Gastrocnemius medialis (tissue), 4 donors: ENCODE measurements at regions not wholly inside any gene's neighbourhood (a gene's known extent, or its start where the extent isn't known, plus 50 kb on each side); places are given as distances from the start of the nearest gene placed in this dataset.
"Not testable (repeated sequence)": the region's sequence is repeated elsewhere in the genome, so short reads cannot be mapped to it uniquely, and the experiment has no call there.

Experiments
- ATAC-seq, 2 donors: fragments of 150-250 bp; one replicate each; pipeline ENCODE4 v1.9.1; 2016
- DNase-seq, 2 donors: peaks; one replicate each; pipeline ENCODE4 v3.0.0-alpha.2; 2019
- H3K27ac ChIP-seq, 4 donors: fragments of 200-600 bp; sonication (generic); 1 replicate in 1 of 4; 2 replicates in 3 of 4; pipeline ENCODE4 v1.5.1; 2016 to 2018; ENCODE audit warnings: mild to moderate bottlenecking in 2 of 4, moderate library complexity in 1 of 4
- H3K27me3 ChIP-seq, 3 donors: fragments of 200-600 bp; sonication (generic) in 2 of 3; 1 replicate in 1 of 3; 2 replicates in 2 of 3; pipeline versions ENCODE4 v1.5.1 to v1.6.0; 2016 to 2019; ENCODE audit warnings: mild to moderate bottlenecking in 1 of 3, moderate library complexity in 1 of 3
- H3K36me3 ChIP-seq, 2 donors: fragments of 200-600 bp; sonication (generic) in 1 of 2; one replicate each; pipeline ENCODE4 v1.5.1; 2017 to 2018
- H3K4me1 ChIP-seq, 2 donors: fragments of 200-600 bp; sonication (generic) in 1 of 2; one replicate each; pipeline ENCODE4 v1.5.1; 2016 to 2017; ENCODE audit warnings: mild to moderate bottlenecking in 2 of 2
- H3K4me3 ChIP-seq, 4 donors: fragments of 200-600 bp; sonication (generic) in 3 of 4; 1 replicate in 1 of 4; 2 replicates in 3 of 4; pipeline ENCODE4 v1.5.1; 2016 to 2019; ENCODE audit warnings: mild to moderate bottlenecking in 2 of 4
- H3K9me3 ChIP-seq, 3 donors: fragments of 200-600 bp; sonication (generic) in 2 of 3; 1 replicate in 1 of 3; 2 replicates in 2 of 3; pipeline ENCODE4 v1.5.1; 2016 to 2019
- POLR2A ChIP-seq, 2 donors: fragments of 450-650 bp; IDR thresholded peaks; one replicate each; pipeline ENCODE4 v1.6.1; 2017; ENCODE audit warnings: antibody characterized with exemption in 2 of 2, mild to moderate bottlenecking in 2 of 2, moderate library complexity in 2 of 2
- in situ Hi-C, 4 donors: fragments of 200-750 bp; cut with MboI; loops; one replicate each; pipeline versions ENCODE4 v1.15.0 to v1.8.0; 2017; ENCODE audit warnings: low sequenced_read_pairs in 4 of 4
- intact Hi-C: fragments of 100-400 bp; cut with DNase I; formaldehyde crosslinking; loops from one replicate; pipeline ENCODE4 v1.15.1; 2023; ENCODE audit warnings: low total_unique reads
- TF ChIP-seq, protein P1 (sequence below), 5 experiments: fragments of 450-650 bp in 3 of 5; fragments of 200-600 bp in 2 of 5; sonication (generic) in 2 of 5; IDR thresholded peaks in 4 of 5; conservative IDR thresholded peaks in 1 of 5; 1 replicate in 4 of 5; 2 replicates in 1 of 5; pipeline ENCODE4 v1.5.1; 2016 to 2019; ENCODE audit warnings: antibody characterized with exemption in 5 of 5, mild to moderate bottlenecking in 3 of 5, moderate library complexity in 3 of 5

DNA sequence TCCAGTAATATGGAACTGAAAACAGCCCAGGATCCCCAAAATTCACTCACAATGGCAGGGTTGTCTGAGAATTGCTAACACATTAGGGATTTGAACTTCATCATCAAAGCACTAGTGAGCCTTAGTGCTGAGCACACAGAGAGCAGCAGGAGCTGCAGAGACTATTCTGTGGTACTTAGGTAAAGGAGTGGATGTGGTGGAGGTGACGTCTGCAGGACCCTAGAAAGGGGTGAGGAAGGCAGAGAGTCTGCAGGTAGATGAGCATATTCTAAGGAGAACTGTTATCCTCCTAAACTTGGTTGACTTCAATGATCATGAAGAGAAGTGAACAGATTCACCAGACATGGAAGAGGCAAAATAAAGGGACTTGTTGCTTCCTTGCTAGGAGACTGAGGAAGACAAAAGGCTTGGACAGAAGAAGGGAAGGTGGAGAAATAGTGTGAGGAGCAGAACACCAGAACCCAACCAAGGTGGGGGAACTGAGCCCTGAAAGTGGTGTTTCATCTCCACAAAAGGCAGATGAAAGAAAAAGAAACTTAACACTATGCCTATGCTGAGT is 1164.0 kb downstream of the TMEM121 start:
- no peak for DNase-seq
- no peak overlapping the region for H3K27ac ChIP-seq
- no peaks in the 10 kb centered on the region for H3K9me3 ChIP-seq
- H3K36me3 ChIP-seq = no peaks in the 10 kb centered on the region
- H3K4me1 ChIP-seq = no peaks in the 10 kb centered on the region
- no peak overlapping the region for H3K4me3 ChIP-seq
- ATAC-seq = no peak
- no peaks in the 10 kb centered on the region for H3K27me3 ChIP-seq
- in situ Hi-C loops (no loop called here), intact Hi-C loops (no loop called here)
- no peak for TF ChIP-seq POLR2A (IDR thresholded peaks at IDR 0.05)
- TF ChIP-seq, protein P1, sequence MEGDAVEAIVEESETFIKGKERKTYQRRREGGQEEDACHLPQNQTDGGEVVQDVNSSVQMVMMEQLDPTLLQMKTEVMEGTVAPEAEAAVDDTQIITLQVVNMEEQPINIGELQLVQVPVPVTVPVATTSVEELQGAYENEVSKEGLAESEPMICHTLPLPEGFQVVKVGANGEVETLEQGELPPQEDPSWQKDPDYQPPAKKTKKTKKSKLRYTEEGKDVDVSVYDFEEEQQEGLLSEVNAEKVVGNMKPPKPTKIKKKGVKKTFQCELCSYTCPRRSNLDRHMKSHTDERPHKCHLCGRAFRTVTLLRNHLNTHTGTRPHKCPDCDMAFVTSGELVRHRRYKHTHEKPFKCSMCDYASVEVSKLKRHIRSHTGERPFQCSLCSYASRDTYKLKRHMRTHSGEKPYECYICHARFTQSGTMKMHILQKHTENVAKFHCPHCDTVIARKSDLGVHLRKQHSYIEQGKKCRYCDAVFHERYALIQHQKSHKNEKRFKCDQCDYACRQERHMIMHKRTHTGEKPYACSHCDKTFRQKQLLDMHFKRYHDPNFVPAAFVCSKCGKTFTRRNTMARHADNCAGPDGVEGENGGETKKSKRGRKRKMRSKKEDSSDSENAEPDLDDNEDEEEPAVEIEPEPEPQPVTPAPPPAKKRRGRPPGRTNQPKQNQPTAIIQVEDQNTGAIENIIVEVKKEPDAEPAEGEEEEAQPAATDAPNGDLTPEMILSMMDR (IDR thresholded peaks at IDR 0.05 in 4 of 5, conservative IDR thresholded peaks at IDR 0.05 in 1 of 5) = no peak

DNA sequence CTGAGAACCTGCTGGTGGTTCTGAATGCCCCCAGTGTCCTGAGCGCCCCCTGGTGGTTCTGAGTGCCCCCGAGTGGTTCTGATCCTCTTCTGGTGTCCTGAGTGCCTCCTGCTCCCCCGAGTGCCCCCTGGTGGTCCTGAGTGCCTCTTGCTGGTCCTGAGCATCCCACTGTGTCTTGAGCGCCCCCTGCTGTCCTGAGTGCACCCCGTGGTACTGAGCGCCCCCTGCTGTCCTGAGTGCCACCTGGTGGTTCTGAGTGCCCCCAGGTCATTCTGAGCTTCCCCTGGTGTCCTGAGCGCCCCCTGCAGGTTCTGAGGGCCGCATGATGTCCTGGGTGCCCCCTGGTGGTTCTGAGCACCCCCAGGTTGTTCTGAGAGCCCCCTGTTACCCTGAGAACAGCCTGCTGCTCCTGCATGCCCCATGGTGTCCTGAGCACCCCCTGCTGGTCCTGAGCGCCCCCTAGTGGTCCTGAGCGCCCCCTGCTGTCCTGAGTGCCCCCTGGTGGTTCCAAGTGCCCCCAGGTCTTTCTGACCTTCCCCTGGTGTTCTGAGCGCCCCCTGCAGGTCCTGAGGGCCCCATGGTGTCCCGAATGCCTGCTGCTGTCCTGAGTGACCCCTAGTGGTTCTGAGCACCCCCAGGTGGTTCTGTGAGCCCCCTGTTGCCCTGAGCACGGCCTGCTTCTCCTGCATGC is 1165.4 kb downstream of the TMEM121 start:
- H3K4me3 ChIP-seq = no peak overlapping the region
- intact Hi-C loops = no loop called here

DNA sequence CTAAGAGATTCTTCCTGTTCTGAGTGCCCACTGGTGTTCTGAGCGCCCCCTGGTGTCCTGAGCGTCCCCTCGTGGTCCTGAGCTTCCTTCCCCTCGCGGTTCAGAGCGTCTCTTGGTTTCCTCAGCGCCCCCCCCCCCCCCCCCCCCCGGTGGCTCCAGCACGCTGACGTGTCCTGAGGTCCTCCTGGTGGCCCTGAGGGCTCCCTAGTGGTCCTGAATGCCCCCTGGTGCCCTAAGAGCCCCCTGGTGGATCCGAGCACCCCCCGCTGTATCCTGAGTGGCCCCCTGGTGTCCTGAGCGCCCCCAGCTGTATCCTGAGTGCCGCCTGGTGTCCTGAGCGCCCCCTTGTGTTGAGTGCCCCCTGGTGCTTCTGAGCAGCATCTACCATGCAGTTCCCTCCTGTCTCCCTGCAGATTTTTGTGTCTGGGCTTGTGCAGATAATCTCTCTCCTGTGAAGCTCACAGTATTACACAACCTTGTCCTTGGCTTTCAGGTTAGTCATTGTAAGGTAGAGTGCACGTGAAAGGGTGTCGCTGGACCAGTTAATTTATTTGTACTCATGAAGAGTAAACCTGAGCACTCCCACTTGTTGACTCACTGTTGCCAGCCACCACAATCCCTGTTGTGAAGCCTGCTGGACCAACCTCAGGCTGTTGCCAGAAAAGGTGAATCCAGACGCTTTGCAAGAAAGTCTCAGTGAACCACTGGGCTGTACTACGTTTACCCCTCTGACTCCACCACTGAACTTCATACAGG is 1168.4 kb downstream of the TMEM121 start:
- ATAC-seq (no peak), DNase-seq (no peak)
- Histone ChIP-seq H3K4me3 (no peak overlapping the region), H3K9me3 (no peaks in the 10 kb centered on the region), H3K27me3 (no peaks in the 10 kb centered on the region), H3K4me1 (no peaks in the 10 kb centered on the region), H3K27ac (no peak overlapping the region), H3K36me3 (no peaks in the 10 kb centered on the region)
- in situ Hi-C loops = no loop called here
- TF ChIP-seq, protein P1 (IDR thresholded peaks at IDR 0.05 in 4 of 5, conservative IDR thresholded peaks at IDR 0.05 in 1 of 5) = no peak
- TF ChIP-seq POLR2A (IDR thresholded peaks at IDR 0.05) = no peak
- intact Hi-C loops = no loop called here

More for the DNA sequence above, 1165.4 kb downstream of the TMEM121 start:
- Histone ChIP-seq H3K4me1 (no peaks in the 10 kb centered on the region), H3K9me3 (no peaks in the 10 kb centered on the region), H3K27me3 (no peaks in the 10 kb centered on the region), H3K27ac (no peak overlapping the region), H3K36me3 (no peaks in the 10 kb centered on the region)
- ATAC-seq = no peak
- no peak for TF ChIP-seq POLR2A (IDR thresholded peaks at IDR 0.05)
- TF ChIP-seq, protein P1 (IDR thresholded peaks at IDR 0.05 in 4 of 5, conservative IDR thresholded peaks at IDR 0.05 in 1 of 5) = no peak
- DNase-seq = no peak
- in situ Hi-C loops = no loop called here

DNA sequence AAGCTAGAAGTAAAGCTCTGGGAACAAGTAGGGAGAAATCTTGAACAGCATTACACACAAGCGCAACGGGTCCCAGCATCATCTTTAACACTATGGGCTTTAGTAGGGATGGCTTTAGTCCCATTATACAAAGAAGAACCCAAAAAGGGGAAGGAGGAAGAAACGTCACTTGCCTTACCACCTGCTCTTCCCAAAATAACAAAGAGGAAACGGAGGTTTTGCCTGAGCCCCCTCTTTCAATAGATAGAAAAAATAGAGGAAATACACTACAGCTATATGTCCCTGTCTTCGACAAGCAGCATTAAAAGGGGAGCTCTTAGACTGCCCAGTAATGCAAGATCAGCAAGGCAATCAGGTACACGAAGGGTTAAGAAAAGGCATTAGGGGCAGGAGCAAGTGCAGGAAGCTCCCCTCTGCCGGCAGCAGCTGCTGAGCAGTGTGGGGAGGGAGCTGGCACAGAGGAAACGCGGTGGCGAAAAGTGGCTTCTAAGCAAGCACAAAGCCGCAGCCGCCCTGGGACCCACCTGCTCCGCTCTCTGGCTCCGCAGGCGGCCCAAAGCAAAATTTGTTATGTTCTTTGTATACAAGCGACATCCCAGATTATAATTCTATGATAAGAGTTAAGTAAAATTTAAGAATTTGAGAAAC is 1172.4 kb downstream of the TMEM121 start:
- ATAC-seq, DNase-seq, H3K27me3 ChIP-seq, in situ Hi-C loops, H3K4me1 ChIP-seq, H3K36me3 ChIP-seq, intact Hi-C loops, H3K4me3 ChIP-seq, H3K27ac ChIP-seq, H3K9me3 ChIP-seq: not testable (repeated sequence)

DNA sequence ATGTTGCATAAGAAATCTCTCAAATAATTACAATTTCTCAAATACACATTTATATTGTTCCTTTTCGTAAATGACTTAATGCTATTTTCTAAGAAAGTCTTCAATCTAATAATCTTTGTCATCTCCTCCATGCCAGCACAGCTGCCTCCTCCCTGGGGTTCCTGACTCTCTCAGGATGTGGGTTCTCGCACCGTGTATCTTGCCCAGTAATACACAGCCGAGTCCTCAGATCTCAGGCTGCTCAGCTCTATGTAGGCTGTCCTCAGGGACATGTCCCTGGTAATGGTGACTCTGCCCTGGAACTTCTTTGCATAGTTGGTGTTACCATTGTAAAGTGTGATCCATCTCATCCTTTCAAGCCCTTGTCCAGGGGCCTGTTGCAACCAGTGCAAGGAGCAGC is 1177.3 kb downstream of the TMEM121 start:
- intact Hi-C loops, H3K27me3 ChIP-seq, H3K4me3 ChIP-seq, H3K4me1 ChIP-seq, H3K36me3 ChIP-seq, ATAC-seq, in situ Hi-C loops, H3K27ac ChIP-seq, H3K9me3 ChIP-seq, DNase-seq: not testable (repeated sequence)

DNA sequence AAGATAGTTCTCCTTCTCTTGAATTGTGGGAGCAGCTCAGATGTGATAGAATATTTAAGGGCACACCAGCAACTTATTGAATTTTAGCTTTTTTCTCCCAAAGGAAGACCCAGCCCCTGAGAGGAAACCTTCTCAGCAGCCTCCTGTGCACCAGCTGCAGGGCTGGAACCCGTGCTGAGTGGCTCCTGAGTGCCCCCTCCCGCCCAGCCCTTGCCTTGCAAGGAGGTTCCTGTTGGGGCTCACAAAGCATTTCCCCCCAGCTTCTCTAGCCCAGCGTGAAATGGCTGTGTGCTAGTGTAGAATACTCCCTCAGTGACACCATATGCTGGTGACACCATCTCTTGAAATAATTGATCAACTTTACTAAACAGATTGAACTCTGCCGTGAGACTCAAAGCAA is 1180.1 kb downstream of the TMEM121 start:
- in situ Hi-C loops, H3K27ac ChIP-seq, DNase-seq, H3K4me3 ChIP-seq, H3K9me3 ChIP-seq, ATAC-seq, H3K36me3 ChIP-seq, intact Hi-C loops, H3K27me3 ChIP-seq, H3K4me1 ChIP-seq: not testable (repeated sequence)

DNA sequence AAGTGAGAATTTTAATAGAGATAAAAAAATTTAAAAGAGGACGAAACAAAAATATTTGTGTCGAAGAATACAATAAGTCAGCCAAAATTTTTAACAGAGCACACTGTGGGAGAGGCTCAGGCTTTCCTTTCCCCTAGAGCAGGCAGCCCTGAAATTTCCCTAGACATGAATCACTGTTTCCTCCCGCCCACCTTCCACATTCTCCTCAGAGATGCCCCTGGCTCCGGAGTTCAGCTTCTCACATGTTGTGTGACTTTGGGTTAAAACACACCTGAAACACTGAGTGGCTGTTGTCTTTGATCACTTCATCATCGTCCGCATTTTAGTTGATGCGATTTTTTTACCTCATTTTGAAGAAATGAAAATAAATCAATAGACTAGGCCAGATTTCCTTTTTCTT is 1183.8 kb downstream of the TMEM121 start:
- in situ Hi-C loops = loop anchor here in 1 of 4 donors (10.0 kb wide), 1 partner anchor 55 kb away; no protein-coding TSS in a partner anchor
- intact Hi-C loops, H3K27ac ChIP-seq, H3K27me3 ChIP-seq, ATAC-seq, H3K9me3 ChIP-seq, H3K36me3 ChIP-seq, DNase-seq, H3K4me3 ChIP-seq, H3K4me1 ChIP-seq: not testable (repeated sequence)

DNA sequence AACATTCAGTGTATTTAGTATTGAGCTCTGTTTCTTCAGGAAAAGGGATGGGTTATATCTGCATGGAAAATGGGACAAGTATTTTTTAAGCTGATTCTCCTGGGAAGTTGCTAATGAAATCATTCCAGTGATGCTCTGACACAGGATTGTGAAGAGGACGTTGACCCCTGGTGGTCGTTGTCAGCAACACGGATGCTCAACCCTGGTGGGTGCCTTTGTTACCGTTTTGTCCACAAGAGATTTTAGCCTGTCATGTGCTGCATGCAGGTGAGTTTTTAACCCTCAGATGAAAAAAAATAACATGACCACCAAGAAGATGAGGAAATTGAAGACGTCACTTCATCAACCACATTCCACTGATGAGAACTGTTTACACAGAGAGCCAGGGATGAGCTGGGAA is 1186.1 kb downstream of the TMEM121 start:
- DNase-seq, intact Hi-C loops, H3K36me3 ChIP-seq, H3K4me1 ChIP-seq, H3K27me3 ChIP-seq, ATAC-seq, H3K9me3 ChIP-seq, H3K4me3 ChIP-seq, H3K27ac ChIP-seq: not testable (repeated sequence)
- in situ Hi-C loops = loop anchor here in 1 of 4 donors (10.0 kb wide), 1 partner anchor 52 kb away; no protein-coding TSS in a partner anchor
